ENCODE measurements at regions not wholly inside any gene's neighbourhood (a gene's known extent, or its start where the extent isn't known, plus 50 kb on each side); places are given as distances from the start of the nearest gene placed in this dataset.

GRCh38 chr16:85998868-85999729 lies 100.1 kb downstream of the IRF8 start:
- TF ChIP-seq EGR1 (IDR thresholded peaks at IDR 0.05) (no peak), TAF1 (IDR thresholded peaks at IDR 0.05; ENCODE audit: low read depth) (no peak), CREB1 (IDR thresholded peaks at IDR 0.05; ENCODE audit: low read depth) (no peak), ZBTB7A (IDR thresholded peaks at IDR 0.05; ENCODE audit: low read depth) (no peak), EP300 (IDR thresholded peaks at IDR 0.05; ENCODE audit: borderline replicate concordance) (no peak), RAD21 (IDR thresholded peaks at IDR 0.05; ENCODE audit: low read depth) (no peak), CEBPB (IDR thresholded peaks at IDR 0.05) (no peak), NFIC (IDR thresholded peaks at IDR 0.05) (no peak), YY1 (IDR thresholded peaks at IDR 0.05; ENCODE audit: low read depth) (no peak), FOXM1 (IDR thresholded peaks at IDR 0.05; ENCODE audit: borderline replicate concordance, low read depth) (no peak), TCF12 (IDR thresholded peaks at IDR 0.05; ENCODE audit: low read depth) (no peak), TEAD4 (IDR thresholded peaks at IDR 0.05) (no peak)
- TF ChIP-seq, protein P1, sequence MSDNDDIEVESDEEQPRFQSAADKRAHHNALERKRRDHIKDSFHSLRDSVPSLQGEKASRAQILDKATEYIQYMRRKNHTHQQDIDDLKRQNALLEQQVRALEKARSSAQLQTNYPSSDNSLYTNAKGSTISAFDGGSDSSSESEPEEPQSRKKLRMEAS (IDR thresholded peaks at IDR 0.05): no peak
- TF ChIP-seq, protein P2, sequence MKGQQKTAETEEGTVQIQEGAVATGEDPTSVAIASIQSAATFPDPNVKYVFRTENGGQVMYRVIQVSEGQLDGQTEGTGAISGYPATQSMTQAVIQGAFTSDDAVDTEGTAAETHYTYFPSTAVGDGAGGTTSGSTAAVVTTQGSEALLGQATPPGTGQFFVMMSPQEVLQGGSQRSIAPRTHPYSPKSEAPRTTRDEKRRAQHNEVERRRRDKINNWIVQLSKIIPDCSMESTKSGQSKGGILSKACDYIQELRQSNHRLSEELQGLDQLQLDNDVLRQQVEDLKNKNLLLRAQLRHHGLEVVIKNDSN (IDR thresholded peaks at IDR 0.05): no peak
- TF ChIP-seq, protein P3, sequence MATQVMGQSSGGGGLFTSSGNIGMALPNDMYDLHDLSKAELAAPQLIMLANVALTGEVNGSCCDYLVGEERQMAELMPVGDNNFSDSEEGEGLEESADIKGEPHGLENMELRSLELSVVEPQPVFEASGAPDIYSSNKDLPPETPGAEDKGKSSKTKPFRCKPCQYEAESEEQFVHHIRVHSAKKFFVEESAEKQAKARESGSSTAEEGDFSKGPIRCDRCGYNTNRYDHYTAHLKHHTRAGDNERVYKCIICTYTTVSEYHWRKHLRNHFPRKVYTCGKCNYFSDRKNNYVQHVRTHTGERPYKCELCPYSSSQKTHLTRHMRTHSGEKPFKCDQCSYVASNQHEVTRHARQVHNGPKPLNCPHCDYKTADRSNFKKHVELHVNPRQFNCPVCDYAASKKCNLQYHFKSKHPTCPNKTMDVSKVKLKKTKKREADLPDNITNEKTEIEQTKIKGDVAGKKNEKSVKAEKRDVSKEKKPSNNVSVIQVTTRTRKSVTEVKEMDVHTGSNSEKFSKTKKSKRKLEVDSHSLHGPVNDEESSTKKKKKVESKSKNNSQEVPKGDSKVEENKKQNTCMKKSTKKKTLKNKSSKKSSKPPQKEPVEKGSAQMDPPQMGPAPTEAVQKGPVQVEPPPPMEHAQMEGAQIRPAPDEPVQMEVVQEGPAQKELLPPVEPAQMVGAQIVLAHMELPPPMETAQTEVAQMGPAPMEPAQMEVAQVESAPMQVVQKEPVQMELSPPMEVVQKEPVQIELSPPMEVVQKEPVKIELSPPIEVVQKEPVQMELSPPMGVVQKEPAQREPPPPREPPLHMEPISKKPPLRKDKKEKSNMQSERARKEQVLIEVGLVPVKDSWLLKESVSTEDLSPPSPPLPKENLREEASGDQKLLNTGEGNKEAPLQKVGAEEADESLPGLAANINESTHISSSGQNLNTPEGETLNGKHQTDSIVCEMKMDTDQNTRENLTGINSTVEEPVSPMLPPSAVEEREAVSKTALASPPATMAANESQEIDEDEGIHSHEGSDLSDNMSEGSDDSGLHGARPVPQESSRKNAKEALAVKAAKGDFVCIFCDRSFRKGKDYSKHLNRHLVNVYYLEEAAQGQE (IDR thresholded peaks at IDR 0.05; ENCODE audit: low read depth): no peak

- TF ChIP-seq TAF1 (IDR thresholded peaks at IDR 0.05; ENCODE audit: low read depth): no peak
- TF ChIP-seq, protein P2 (IDR thresholded peaks at IDR 0.05): no peak
- TF ChIP-seq YY1 (IDR thresholded peaks at IDR 0.05; ENCODE audit: low read depth): no peak
- no peak for TF ChIP-seq ZBTB7A (IDR thresholded peaks at IDR 0.05; ENCODE audit: low read depth)
- TF ChIP-seq, protein P3 (IDR thresholded peaks at IDR 0.05; ENCODE audit: low read depth): no peak
- no peak for TF ChIP-seq EP300 (IDR thresholded peaks at IDR 0.05; ENCODE audit: borderline replicate concordance)
- no peak for TF ChIP-seq RAD21 (IDR thresholded peaks at IDR 0.05; ENCODE audit: low read depth)
- TF ChIP-seq CEBPB (IDR thresholded peaks at IDR 0.05): no peak
- TF ChIP-seq TCF12 (IDR thresholded peaks at IDR 0.05; ENCODE audit: low read depth): no peak
- TF ChIP-seq FOXM1 (IDR thresholded peaks at IDR 0.05; ENCODE audit: borderline replicate concordance, low read depth): no peak
- TF ChIP-seq, protein P1 (IDR thresholded peaks at IDR 0.05): no peak
- no peak for TF ChIP-seq CREB1 (IDR thresholded peaks at IDR 0.05; ENCODE audit: low read depth)
Measured at GRCh38 chr16:85999778-86000177, 100.8 kb downstream of the IRF8 start.

DNA sequence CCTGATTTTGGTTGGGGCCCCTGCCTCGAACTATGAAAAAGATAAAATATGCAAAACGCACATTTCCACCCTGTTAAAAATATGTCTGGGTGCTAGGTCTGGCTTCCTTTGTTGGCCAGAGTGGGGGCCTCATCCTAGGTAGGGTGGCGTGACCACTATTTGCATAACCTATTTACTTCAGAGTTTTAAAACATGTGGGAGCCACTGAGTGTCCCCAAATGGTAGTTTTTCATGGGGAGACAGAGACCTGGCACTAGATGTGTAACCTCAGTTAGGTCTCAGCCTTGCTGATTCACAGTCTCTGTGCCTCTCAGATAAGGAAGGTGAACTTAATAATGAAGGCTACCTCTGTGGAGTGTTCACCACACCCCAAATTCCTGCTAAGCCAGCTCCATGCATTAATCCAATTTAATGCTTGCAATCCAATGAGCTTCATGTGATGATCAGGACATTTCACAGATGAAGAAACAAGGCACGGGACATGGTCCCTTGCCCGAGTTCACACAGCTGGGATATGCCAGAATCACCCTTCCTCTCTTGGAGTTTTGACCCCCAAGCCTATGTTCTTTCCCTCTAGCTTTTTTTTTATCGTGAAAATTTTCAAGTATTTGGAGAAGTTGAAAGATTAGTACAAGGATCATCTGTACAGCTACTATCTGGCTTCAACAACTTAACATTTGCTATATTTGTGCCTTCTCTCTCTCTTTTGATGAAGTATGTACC lies 103.4 kb downstream of the IRF8 start:
- TF ChIP-seq, protein P1 (IDR thresholded peaks at IDR 0.05): no peak
- TF ChIP-seq FOXM1 (IDR thresholded peaks at IDR 0.05; ENCODE audit: borderline replicate concordance, low read depth) (no peak), CREB1 (IDR thresholded peaks at IDR 0.05; ENCODE audit: low read depth) (no peak), TCF12 (IDR thresholded peaks at IDR 0.05; ENCODE audit: low read depth) (no peak), EGR1 (IDR thresholded peaks at IDR 0.05) (no peak), RAD21 (IDR thresholded peaks at IDR 0.05; ENCODE audit: low read depth) (no peak), YY1 (IDR thresholded peaks at IDR 0.05; ENCODE audit: low read depth) (no peak)
- TF ChIP-seq, protein P3 (IDR thresholded peaks at IDR 0.05; ENCODE audit: low read depth): no peak
- TF ChIP-seq, protein P2 (IDR thresholded peaks at IDR 0.05): no peak

Data from Ishikawa (cell line).